ENCODE measurements at regions not wholly inside any gene's neighbourhood (a gene's known extent, or its start where the extent isn't known, plus 50 kb on each side); places are given as distances from the start of the nearest gene placed in this dataset.

DNA sequence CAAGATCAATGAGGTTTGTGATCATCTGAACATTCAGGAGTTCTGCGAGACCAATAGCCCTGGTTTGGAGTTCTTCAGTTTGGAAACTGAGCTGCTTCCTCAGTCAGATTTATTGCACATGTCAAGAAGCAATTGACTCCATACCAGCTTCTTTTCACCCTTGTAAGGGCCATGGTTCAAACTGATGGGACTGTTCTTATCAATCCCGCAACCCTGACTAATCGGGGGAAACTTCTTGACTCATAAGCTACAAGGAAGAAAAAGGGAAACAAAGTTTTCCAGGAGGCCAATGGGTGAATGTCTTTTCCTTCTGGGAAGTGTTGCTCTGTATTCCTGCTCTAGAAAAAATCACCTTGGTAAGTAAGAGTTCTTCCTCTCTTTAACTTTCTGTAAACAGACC is 187.9 kb downstream of the MIS18A start:
- TF ChIP-seq, protein P1, sequence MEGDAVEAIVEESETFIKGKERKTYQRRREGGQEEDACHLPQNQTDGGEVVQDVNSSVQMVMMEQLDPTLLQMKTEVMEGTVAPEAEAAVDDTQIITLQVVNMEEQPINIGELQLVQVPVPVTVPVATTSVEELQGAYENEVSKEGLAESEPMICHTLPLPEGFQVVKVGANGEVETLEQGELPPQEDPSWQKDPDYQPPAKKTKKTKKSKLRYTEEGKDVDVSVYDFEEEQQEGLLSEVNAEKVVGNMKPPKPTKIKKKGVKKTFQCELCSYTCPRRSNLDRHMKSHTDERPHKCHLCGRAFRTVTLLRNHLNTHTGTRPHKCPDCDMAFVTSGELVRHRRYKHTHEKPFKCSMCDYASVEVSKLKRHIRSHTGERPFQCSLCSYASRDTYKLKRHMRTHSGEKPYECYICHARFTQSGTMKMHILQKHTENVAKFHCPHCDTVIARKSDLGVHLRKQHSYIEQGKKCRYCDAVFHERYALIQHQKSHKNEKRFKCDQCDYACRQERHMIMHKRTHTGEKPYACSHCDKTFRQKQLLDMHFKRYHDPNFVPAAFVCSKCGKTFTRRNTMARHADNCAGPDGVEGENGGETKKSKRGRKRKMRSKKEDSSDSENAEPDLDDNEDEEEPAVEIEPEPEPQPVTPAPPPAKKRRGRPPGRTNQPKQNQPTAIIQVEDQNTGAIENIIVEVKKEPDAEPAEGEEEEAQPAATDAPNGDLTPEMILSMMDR (IDR thresholded peaks at IDR 0.05 in 4 of 5, conservative IDR thresholded peaks at IDR 0.05 in 1 of 5), result no peak
- no peak for TF ChIP-seq POLR2A (IDR thresholded peaks at IDR 0.05)

Measured in gastrocnemius medialis (tissue), 4 donors.